22Rv1 (cell line): ENCODE measurements at regions not wholly inside any gene's neighbourhood (a gene's known extent, or its start where the extent isn't known, plus 50 kb on each side); places are given as distances from the start of the nearest gene placed in this dataset.

Experiments
- ZFX ChIP-seq: fragments of 450-650 bp; IDR thresholded peaks from 2 replicates; pipeline ENCODE4 v1.6.1; 2017; ENCODE audit warnings: antibody characterized with exemption, borderline replicate concordance
- TF ChIP-seq, protein P1 (sequence below): fragments of 450-650 bp; IDR thresholded peaks from 2 replicates; pipeline ENCODE4 v1.5.1; 2017; ENCODE audit warnings: mild to moderate bottlenecking

DNA sequence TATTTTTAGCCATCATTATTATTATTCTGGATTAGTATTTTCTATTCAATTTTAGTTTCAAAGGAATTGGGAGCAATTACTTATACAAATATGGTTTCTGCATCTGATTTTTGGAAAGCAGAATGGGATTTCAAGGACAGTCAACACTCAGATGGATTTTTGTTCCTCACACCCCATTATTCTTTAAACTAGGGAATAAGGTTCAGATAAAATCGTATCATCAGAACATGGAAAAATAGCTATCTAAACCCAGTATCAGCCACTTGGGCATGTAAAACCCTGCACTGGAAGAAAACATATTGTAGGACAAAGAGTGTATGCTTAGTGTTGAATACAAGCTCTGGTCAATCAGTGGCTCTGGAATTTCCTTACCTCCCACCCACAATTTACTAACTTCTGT lies 452.5 kb downstream of the ZNF516 start:
- TF ChIP-seq, protein P1, sequence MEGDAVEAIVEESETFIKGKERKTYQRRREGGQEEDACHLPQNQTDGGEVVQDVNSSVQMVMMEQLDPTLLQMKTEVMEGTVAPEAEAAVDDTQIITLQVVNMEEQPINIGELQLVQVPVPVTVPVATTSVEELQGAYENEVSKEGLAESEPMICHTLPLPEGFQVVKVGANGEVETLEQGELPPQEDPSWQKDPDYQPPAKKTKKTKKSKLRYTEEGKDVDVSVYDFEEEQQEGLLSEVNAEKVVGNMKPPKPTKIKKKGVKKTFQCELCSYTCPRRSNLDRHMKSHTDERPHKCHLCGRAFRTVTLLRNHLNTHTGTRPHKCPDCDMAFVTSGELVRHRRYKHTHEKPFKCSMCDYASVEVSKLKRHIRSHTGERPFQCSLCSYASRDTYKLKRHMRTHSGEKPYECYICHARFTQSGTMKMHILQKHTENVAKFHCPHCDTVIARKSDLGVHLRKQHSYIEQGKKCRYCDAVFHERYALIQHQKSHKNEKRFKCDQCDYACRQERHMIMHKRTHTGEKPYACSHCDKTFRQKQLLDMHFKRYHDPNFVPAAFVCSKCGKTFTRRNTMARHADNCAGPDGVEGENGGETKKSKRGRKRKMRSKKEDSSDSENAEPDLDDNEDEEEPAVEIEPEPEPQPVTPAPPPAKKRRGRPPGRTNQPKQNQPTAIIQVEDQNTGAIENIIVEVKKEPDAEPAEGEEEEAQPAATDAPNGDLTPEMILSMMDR, result no peak
- no peak for TF ChIP-seq ZFX
